GM18867 (cell line): ENCODE measurements at regions not wholly inside any gene's neighbourhood (a gene's known extent, or its start where the extent isn't known, plus 50 kb on each side); places are given as distances from the start of the nearest gene placed in this dataset.

Experiments
- ATAC-seq: cut with Tn5 transposase; IDR thresholded peaks from one replicate; pipeline ENCODE4 v1.9.1; 2021; ENCODE audit warnings: mild to moderate bottlenecking, moderate library complexity; ENCODE audit not compliant: unreplicated experiment

DNA sequence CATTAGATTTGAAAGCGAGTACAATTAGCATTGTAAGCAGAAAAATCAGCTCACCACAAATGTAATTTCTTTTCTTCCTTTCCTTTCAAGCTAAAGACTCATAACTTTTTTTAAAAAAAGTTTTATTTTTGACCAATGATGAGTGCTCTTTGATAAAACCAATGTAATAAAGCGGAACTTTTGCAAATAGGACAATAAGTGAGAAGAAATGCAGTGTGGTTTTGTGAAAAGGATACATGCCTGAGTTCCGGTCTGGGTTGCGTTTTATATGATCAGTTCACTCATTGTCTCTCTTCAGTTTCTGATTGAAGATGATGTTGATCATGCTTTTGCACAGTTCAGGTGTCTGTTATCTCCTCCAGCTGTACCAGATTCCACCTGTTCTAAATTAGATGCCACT is 274.4 kb downstream of the KLF12 start:
- no peak for ATAC-seq

DNA sequence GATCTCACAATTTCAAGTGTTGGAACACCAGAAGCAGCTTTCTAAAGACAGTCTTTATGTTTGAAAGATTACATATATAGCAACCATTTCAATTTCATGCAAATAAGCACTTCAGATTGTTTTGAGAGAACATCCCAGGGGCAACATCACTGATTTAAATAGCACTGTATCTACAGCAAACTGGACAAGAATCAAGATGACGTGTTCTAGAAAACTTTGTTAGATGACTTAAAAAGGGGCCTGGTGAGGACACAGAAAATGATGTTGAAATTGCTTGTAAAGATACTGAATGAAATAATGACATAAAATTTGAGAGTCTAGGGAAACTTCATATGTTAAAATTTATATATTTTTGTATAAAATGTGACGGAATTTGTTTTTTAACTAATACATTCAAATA is 277.1 kb downstream of the KLF12 start:
- no peak for ATAC-seq

GRCh38 chr13:73851104-73851503 is 283.1 kb downstream of the KLF12 start:
- ATAC-seq = no peak

GRCh38 chr13:73850104-73850873 is 283.9 kb downstream of the KLF12 start:
- ATAC-seq = no peak

DNA sequence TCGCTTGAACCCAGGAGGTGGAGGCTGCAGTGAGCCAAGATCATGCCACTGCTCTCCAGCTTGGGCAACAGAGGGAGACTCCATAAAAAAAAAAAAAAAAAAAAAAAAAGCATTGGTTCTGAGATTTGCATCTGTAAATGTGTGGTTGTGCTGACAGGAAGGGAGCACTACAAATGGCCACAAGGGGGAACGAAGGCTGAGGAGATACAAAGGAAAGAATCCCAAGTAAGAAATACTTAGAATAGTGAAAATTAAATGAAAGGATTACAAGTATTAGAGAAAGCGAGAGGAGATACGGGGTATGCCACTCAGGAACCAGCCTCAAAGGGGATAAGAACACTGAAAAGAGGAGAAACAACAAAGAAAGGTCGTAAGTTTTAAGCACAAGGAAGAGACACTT is 284.9 kb downstream of the KLF12 start:
- peak; percentile 72 for ATAC-seq

DNA sequence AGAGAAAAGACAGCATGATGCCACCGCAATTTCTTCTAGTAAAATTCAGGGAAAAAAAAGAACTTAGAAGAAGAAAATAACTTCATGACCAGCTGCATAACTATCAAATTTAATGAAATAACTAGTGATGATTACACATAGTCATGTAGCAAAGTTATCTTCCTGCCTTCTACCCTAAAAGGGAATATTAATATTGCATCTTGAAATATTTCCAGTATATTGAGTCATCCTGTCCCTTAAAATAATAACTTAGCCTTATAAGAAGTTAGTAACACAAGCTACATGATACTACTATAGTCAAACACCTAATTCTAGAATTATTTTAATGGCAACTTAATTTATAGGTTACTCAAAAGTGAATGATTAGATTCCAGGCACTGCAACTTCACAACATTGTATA is 289.2 kb downstream of the KLF12 start:
- no peak for ATAC-seq

DNA sequence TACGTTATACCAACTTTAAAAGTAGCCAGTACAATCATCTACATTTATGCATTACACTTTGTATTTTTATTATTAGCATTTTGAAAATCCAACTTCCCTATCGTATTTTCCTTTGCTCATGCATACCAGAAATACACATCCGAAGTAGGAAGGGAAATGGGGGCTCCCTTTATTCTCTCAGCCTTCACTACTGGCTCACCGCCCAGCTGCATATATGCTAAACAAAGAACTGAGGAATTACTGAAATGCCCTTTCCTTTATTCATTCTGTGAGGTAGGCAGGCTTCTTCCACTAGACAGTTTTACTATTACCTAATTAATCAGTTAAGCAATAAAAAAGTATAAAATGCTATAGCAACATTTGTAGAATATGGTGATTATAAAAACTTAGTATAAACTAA is 291.6 kb downstream of the KLF12 start:
- ATAC-seq = no peak

DNA sequence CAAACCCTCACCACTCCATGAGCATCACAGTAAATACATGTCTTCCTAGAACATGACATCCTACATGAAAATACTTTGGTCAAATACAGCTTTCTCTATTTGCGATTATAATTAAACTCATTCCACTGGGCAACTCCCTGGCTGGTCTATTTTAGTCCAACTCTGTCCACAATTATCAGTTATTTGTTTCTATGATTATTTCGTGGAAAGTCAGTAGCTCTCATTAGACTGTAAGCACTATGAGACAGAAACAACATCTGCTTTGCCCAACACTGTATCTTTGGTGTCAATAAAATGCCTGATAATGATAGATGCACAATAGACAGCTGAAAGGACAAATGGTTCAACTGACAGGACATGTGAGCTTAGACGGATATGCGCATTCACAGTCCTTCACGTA is 292.0 kb downstream of the KLF12 start:
- no peak for ATAC-seq

DNA sequence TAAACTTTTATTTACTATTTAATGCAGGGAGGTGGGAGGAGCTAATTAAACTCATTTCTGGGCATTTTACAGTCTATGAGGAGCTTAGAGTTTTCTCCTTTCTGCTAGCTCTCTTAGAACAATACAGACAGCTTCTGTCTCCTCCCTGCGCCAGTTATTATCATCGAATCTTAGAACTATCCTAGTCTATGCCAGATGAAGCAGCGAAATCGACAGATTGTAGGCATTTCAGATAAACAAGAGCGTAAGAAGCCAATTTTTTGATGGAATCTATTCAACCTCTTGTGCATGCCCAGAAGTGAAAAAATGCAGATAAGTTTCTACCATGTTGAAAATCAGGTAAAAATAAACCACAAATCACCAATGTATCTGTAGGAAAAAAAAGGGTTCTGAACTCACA is 297.1 kb downstream of the KLF12 start:
- no peak for ATAC-seq

DNA sequence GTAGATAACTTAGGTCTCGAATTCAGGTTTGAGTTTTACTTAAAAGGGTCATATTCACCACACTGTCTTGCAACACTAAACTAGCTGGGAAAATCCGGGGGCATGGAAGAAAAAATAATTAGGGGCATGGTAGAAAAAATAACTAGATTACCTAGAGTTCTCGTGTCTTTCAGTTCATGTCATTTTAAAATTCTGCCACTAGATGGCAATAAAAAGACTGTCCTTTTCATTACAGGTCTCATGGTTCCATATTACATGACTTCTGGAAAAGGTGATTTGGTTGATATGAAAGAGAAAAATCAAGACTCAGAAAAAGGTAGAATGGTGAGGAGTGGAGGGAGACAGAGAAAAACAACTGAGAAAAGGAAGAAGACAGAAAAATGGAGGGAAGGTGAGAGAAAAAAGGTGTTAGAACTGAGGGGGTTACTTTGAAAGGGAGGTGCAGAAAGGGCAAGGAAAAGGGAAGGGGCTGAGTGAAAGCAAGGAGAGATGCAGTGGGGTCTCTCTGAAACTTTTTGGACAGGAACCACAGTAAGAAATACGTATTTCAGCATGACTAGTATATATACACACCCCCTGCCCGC is 299.0 kb downstream of the KLF12 start:
- peak; percentile 76 for ATAC-seq

GRCh38 chr13:73833325-73834070 is 300.7 kb downstream of the KLF12 start:
- no peak for ATAC-seq

- ATAC-seq = no peak
These were observed 301.4 kb downstream of the KLF12 start for GRCh38 chr13:73832825-73833224.

DNA sequence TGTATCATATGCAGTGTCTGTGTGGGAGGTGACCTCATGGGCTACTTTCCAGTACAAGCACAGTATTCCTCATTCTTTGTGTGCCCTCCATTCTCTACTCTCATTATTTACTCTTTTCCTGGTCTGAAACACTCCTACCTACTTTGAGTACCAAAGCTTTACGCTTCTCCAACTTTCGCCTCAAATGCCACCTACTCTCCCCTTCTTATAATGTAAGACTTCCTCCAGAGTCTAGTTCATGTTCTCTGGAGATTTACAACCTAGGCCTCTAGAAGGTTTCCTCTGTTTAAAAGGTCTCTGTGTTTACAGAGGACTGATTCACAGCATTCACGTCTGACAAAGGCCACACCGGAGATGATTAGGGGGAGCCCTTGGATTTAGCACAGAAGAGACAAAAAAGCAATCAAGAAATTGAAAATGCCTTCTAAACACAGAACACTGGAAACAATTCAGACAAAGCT is 302.0 kb downstream of the KLF12 start:
- no peak for ATAC-seq

DNA sequence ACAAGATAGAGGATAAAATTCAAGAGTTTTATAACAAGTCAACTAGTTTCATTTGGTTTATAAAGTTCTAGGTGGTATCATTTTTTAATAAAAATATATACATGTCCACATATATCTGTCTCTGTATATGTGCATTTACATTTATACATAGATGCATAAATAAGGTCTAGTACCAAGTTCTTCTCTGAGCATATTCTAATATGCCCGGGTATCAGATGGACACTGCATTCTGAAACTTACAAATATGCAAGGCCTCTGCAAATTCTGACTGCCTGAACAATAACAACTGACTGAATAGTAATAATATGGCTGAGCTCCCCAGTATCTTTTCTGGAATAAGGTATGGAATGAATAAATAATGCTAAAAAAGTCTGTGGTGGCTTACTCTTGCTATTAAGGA is 304.8 kb downstream of the KLF12 start:
- ATAC-seq = no peak

DNA sequence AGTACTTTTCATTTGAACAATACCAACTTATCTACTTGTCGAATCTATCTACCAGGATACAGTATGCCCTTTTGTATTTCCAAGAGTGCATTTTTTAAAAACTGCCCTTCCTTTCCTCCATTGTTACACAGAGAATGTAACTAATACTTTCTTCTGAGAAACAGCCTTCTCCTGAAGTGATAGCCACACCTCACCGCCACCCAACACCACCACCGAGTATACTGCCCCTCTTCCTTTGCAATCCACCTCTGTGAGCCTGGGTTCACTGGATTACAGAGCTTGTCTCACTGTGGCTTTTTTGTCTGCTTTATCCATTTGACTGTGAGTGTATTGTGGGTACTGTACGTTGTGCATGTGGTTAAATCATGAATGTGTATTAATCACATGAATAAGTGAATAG is 305.4 kb downstream of the KLF12 start:
- ATAC-seq = no peak

GRCh38 chr13:73827434-73827833 is 306.8 kb downstream of the KLF12 start:
- no peak for ATAC-seq

DNA sequence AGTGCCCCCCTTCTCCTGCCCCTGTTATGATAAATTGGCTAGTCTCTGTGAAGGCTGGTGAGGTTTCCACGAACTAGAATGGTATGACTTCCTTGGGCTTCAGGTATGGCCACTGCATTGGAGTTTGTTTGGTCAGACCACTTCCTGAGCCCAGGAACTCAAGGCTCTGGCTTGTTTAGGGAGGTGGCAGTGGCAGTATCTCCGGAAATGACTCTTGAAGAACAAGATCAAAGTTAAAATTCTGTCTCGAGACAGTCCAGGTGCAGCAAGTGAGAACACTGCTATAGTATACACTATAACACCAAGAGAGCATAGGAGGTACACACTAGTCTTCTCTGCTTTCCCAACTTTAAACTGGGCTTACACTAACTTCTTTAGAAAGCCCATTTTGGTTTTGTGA is 309.1 kb downstream of the KLF12 start:
- ATAC-seq = no peak

DNA sequence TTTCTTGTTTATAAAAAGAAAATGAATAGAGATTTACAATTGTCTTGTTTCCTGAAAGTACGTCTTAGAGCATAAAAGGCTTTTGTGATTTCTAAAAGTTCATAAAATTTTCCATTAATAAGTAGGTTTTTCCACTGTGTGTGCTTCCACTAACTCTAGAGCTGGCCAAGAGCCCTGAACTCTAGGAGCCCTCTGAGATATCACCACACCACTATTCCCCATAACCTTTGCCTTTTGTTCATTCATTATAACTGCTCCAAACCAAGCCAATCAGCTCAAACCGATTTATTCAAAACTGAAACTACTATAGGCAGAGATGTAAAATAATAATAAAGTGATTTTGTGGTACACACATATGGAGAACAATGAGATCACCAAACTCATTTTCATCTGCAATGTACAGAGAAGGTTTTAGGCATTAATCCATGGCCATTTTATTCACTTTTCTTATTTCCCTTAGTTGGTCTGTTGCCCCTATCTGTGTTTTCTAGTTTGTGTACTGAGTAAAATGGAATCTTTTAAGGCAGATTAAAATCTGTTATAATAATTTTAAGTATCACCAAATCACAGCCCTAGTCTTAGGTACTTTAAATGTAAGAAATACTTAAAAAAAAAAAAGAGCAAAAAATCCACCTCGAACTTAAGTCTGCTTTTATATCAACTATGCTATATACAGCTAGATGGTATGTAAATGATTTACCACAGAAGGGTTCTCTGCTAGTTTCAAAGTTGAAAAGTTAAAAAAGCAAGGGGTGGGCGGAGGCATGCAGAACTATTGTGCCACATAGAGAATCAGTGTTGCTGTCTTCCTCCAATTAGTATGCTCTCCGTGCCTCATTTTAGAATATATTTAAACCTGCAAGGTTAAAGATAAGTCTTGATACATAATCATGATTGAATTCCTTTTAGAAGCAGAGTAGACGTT is 311.3 kb downstream of the KLF12 start:
- ATAC-seq = no peak

GRCh38 chr13:73820688-73821087 is 313.5 kb downstream of the KLF12 start:
- no peak for ATAC-seq

DNA sequence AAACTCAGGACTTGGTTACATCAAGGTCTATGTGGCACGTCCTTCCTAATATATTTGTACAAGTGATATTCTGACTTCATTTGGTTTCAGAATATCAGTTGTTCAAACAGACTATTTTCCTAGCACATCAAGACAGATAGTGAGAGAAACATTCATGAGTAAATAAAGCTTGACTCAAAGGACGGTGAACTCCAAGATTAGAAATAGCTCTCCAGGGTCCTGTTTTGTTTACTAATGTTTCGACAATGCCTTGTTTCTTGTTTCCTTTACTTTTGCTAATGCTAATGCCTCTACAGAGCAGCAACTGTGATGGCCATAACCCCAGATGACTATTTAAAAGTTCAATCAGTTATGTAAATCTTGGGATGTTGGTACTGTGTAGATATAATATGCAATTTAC is 313.9 kb downstream of the KLF12 start:
- no peak for ATAC-seq

DNA sequence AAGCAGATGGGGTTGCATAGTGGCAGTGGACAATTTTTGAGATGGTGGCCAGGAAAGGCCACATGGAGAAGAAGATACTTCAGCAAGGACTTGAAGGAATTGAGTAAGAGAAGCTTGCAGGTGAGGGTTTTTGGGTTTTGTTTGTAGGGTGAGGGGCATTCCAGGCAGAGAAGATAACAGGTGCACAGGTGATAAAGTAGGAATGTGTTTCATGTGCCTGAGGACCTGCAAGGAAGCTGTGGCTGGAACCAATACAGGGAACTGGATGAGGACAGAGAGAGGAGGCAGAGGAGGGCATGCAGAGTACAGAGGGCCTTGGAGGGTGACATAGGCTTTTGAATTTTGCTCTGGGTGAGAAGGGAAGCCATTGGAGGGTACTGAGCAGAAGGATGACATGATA is 314.5 kb downstream of the KLF12 start:
- no peak for ATAC-seq
